ENCODE measurements at regions not wholly inside any gene's neighbourhood (a gene's known extent, or its start where the extent isn't known, plus 50 kb on each side); places are given as distances from the start of the nearest gene placed in this dataset.
"Not testable (repeated sequence)": the region's sequence is repeated elsewhere in the genome, so short reads cannot be mapped to it uniquely, and the experiment has no call there.

- not testable (repeated sequence) for TF ChIP-seq CTCF, POLR2A (IDR thresholded peaks at IDR 0.05)
Observed at GRCh38 chr9:66266202-66266601, 529.3 kb downstream of the FOXD4L4 start.

Measured in esophagus squamous epithelium (tissue), 4 donors.